ENCODE measurements at regions not wholly inside any gene's neighbourhood (a gene's known extent, or its start where the extent isn't known, plus 50 kb on each side); places are given as distances from the start of the nearest gene placed in this dataset.
"Not testable (repeated sequence)": the region's sequence is repeated elsewhere in the genome, so short reads cannot be mapped to it uniquely, and the experiment has no call there.

DNA sequence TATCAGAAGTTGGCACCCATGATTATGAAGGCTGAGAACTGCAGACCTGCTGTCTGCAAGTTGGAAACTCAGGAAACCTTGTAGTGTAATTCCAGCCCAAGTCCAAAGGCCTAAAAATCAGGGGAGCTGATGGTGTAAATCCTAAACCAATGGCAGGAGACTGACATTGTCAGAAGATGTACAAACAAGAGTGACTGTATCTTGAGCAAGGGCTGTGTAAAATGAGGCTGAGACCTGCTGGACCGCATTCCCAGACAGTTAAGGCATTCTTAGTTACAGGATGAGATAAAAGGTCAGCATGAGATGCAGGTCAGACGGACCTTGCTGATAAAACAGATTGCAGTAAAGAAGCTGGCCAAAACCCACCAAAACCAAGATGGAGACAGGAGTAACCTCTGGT lies 147.7 kb downstream of the COG6 start:
- DNase-seq: no peak

DNA sequence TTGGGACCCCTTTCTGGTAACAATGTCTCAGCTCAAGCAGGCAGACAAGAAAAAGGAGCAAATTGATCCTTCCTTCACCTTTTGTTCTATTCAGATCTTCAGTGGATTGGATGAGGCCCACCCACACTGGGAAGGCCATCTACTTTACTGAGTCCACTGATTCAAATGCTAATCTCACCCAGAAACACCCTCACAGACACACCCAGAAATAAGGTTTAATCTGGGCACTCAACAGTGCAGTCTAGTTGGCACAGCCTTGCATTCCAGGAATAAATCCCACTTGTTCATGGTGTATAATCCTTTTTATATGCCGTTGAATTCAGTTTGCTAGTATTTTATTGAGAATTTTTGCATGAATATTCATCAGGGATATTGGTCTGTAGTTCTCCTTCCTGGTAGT lies 148.4 kb downstream of the COG6 start:
- no peak for DNase-seq

DNA sequence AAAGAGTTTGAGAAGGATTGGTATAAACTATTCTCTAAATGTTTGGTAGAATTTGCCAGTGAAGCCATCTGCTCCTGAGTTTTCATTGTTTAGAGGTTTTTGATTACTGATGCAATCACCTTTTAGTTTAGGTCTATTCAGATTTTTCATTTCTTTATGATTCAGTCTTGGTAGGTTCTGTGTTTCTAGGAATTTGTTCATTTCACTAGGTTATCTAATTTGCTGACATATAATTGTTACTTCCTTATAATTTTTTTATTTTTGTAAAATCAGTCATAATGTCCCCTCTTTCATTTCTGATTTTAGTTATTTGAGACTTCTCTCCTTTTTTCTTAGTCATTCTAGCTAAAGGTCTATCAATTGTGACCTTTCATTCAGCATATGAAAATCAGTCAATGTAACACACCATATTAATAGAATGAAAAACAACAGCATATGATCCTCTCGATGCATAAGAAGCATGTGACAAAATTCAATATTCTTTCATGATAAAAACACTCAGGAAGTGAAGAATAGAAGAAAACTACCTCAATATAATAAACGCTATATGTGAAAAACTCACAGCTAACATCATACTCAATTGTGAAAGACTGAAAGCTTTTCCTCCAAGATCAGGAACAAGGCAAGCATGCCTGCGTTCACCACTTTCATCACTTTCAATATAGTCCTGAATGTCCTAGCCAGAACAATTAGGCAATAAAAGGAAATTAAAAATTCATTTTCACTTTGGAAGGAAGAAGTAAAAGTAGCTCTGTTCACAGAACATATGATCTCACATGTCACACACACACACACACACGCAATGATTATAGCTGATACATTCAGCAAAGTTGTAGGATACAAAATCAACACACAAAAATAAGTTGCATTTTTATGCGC lies 149.1 kb downstream of the COG6 start:
- no peak for DNase-seq

DNA sequence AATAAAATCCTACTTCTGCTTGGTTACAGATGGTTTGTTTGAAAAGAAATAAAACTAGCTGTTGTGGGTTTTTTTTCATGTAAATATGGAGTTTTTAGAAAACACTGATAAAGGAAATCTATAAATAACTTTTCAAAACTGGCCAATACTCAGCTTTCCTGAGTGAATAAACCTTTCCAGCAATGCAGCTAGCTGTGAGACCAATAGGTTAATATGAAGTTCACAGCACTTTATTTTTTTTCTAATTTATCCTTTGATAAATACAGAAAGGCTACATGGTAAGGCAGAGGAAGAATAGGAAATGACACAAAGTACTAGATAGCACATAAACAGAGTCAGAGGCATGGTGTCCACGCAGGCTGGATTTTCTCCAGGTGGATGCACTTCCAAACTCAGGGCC lies 154.0 kb downstream of the COG6 start:
- no peak for DNase-seq

DNA sequence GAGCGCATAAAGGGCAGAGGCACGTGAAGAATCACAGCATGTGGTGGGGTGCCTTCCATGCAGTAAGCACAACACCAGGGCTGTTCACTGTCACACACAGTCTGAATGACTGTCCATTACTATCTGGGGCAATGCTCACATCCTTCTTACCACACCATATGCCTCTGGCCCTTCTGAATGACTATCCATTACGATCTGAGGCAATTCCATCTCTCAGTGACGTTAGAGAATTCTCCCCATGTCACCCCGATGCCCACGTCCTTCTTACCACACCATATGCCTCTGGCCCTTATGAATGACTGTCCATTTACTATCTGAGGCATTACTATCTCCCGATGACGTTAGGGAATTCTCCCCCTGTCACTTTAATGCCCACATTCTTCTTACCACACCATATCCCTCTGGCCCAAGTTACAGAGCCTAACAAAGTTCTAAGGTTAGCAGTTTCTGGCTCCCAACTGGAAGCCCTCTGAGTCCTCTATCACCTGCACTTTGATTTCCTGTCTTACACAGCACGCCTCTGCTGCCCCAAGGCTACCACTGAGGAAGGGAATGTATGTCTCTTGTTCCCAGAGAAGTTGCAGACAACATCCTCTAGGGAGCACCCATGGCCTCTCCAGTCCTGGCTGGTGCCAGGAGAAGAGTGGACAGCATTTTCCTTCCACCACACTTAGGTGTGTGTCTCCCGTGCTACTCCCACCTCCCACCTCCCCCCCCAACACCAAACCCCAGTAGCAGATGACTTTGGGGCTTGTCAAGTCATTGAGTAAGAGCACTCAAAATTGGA lies 154.8 kb downstream of the COG6 start:
- DNase-seq: no peak

DNA sequence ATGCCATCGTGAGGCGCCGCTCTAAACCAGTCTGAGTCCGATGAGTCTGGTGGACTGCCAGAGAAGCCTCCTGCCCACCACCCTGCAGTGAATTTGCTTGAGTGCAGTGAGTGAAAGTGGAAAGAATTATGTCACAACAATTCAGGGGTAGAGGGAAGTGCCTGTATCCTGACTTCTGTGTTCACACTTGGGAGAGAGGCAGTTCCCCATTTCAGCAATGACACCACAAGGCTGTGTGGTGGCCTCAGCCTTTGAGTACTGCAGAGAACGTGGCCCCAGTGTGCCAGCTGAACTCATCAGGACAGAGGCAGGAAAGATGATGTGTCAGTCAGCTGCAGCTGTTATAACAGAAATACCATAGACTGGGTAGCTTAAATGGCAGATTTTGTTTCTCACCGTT lies 155.6 kb downstream of the COG6 start:
- no peak for DNase-seq

DNA sequence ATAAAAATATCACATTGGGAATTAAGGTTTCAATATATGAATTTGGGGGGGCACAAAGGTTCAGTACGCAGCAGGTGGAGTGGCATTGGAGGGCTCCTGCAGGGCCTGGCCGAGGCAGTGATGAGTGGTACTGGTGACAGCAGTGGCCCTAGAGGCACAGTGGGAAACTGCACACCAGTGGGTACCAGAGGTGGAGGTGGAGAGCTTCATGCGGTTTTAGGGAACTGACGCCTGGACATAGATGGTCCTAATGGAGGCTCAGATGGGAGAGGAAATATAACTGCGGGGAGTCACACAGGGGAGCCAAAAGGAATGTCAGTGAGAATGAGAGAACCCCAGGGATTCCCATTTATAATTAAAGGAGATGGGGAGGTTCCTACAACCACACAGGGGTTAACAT lies 156.2 kb downstream of the COG6 start:
- no peak for DNase-seq

DNA sequence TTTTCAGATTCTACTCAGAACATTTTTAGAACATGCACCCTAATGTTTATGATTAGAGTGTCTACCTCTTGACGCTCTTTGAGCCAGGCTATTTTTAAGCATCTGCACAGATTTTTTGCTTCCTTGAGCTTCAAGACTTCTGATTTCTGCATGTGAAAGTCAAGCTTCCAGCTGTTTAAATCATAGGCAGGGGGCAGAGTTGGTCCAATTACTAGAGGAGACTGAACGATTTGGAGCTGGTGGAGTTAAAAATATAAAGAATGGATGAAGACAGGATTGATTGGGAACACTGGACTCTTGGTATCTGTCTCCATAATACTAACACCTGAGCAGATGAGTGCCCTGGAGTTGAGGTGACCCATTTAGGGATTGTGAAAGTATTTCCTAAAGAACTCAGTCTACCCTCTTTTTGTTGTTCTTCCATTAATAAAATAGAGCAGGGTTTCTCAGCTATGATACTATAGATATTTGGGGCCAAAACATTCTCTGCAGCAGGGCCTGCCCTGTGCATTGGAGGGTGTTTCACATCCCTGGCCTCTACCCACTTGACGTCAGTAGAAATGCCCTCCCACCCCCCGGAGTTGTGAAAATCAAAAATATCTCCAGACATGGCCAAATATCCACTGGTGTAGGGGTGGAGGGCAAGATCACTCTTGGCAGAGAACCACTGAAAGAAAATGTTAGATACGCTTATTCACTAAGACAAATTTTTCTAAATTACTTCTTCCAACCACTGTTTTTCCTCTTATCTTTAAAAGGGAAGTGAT lies 160.1 kb downstream of the COG6 start:
- no peak for DNase-seq

DNA sequence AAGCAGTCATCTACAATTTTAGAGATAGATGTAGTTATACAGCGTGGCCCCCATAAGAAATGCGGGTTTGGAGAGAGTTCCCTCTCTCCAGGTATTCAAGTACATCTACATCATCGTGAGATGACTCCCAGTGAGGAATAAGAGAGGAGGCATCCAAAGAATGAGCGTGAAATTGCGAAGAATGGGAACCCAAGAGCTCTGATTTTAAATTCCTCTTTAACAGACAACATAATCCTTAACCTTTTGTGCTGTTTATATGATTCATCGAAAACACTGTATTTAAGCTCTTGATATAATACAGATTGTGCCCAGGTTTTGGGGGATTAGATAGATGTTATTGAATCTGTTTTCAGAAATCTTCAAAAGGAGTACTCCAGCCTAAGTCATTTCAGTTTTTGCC lies 161.5 kb downstream of the COG6 start:
- DNase-seq: no peak

DNA sequence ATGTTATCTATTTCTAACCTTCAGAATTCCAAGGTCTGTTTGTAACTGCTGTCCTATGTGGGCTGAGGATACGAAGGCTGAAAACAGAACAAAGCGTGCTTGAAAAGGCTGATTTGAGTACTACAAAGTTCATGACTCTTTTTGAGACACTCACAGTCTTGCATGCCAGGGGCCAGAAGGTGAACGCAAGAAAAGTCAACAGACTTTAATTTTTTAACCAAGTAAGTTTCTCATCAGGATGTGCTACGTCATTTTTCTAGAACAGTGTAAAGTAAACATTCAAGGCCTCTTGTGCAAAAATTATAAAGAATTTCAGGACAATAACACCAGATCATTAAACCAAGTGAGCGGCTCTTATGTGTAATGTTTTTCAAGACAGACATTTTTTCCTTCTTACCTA lies 163.5 kb downstream of the COG6 start:
- DNase-seq: no peak

DNA sequence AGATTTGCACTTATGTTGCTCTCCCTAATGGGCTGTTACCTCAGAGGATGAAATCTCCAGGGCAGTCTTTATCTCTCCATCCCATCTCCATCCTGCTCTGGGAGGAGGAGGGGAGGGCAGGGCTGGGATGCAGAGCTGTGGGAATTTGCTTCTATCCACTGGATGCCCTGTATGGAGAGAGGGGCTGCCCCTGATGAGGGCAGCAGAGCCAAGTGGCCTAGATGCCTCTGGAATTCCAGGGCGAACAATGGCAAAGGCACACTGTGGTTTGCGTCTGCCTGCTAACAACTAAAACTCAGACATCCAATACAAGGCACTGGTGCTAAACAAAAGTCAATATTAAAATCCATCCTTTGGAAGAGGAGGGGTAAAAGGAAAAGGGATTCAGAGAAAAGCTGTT lies 165.1 kb downstream of the COG6 start:
- DNase-seq: no peak

DNA sequence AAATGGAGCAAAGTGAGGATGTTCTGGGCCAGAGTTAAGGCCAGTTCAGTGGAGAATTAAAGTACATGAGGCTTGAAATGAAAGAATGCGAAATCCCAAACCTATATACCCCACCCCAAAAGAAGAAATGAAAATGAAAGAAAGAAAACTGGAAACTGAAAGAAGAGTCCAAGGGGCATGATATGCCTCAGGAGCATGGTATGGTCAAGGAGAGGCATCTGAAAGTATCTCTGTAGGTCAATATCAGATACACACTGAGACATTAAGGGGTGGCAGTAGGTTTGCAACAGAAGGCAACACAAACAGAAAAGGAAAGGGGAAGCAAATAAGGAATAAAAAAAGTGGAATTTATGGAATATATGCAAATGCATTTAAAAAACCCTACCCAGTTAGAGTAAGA lies 166.5 kb downstream of the COG6 start:
- DNase-seq: no peak

DNA sequence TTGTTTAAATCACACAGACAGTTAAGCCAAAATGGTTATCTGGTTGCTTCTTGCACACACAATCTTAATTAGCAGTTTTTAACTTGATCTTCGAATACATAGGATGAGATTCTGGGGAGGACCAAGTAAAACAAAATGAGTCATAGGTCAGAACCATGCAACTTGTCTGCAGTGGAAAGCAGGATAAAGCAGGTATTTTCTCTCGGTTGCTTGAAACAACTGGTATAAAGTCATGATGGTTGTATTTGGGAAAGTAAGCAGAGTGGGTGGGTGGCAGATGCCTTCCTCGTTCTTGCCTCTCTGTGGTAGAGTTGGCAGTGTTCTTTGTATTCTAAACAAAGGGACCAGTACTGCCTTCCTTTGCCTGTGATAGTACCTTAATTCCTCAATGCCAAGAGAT lies 167.0 kb downstream of the COG6 start:
- DNase-seq: no peak

DNA sequence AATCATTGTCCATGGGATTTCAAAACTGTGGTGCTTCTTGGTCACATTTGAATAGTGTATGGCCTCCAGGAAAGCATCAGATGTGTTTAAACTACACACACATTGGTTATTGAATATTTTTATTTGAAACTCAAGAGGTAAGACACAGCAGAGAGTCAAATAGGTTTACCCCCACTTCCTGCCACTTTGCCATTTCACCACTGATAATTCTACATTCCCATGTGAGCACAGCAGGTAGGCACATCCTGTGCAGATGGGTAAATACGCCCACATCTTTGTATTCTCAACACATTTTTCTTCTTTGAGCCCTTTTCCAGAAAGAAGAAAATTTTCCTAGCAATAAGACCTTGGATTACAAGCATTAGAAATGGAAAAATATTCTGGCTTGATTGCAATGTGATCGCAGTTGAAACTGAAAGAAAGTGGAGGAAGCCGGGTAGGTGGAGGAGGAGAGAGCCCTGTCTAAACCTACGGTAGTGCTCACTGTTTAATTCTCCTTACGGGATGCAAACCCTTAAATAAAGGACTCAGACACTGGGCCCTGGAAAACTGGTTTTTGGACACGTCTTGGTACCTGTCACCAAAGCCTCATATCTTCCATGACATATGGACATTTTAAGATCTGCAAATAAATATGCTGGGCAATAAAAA lies 167.7 kb downstream of the COG6 start:
- DNase-seq: no peak

DNA sequence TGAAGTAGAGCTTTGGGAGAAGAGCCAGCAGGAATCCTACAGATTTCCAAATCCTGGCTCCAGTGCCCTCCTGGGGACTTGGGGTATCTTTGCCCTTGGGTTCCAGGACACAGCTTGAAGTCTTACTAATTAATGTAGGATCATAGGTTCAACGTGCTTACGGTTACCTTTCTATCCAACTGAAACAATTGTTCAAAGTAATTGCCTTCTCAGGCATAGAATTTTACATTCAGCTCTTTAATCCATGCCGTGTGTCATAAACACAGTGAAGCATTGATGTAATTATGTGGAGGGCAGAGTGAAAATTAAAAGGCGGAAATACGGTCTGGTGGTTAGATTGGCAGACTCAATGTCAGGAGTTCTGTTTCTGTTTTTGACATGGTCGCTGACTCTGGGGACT lies 170.4 kb downstream of the COG6 start:
- DNase-seq: no peak

DNA sequence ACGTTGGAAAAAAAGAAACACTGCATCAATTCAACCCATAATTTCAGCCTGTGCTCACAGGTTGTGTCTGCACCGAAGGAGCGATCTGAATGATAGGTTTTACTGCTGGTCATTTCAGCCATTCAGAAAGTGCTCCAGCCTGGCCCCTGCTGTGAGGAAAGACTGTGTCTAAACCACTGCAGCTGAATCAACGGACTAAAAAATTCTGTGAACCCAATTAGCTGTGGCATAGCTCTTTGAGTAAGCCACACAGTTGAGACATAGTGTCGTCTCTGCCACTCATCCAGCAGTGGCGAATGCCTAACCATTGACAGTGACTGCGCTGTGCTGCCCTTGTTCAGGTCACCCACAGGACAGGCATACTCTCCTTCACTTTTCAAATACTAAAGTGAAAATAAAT lies 179.8 kb downstream of the COG6 start:
- DNase-seq: no peak

DNA sequence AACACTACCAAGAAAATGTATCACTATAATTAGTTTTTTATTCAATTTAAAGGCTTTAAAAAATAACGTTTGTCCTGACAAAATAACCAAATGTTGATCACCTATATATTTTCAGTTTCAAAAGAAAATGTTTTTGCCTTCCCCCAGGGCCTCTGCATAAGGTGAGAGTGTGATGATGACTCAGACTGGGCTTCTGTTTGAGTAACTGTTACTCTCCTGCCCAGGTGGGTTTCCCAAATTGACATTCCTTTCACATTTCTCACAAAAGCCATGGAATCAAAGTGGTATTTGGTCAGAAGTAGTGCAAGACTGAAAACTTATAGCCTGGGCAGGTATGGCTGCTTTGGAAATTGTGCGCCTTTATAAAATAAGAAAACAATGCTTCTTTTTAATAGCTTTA lies 180.6 kb downstream of the COG6 start:
- no peak for DNase-seq

DNA sequence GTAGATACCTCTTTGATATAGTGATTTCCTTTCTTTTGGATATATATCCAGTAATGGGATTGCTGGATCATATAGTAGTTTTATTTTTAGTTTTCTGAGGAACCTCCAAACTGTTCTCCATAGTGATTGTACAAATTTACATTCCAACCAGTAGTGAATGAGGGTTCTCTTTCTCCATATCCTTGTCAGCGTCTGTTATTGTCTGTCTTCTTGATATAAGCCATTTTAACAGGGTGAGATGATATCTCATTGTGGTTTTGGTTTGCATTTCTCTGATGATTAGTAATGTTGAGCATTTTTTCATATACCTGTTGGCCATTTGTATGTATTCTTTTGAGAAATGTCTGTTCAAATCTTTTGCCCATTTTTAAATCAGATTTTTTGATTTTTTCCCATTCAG lies 182.4 kb downstream of the COG6 start:
- DNase-seq: not testable (repeated sequence)

DNA sequence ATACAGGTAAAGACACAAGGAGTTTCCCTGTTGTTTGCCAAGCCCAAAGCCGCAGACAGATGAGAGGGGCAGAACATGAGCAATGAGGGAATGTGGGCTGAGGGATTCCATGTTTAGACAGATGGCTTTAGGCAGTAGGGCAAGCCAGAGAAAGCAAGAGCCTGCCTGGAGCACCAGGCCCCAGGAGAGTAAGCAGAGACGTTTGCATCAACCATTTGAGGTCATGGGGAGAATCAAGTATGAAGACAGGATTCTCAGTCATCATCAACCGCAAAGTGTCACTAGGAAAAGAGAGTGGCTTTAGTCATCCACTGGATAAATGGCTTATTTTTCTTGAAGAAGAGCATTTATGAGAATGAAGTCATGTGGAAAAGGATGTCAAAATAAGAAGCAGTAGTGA lies 184.7 kb downstream of the COG6 start:
- no peak for DNase-seq

DNA sequence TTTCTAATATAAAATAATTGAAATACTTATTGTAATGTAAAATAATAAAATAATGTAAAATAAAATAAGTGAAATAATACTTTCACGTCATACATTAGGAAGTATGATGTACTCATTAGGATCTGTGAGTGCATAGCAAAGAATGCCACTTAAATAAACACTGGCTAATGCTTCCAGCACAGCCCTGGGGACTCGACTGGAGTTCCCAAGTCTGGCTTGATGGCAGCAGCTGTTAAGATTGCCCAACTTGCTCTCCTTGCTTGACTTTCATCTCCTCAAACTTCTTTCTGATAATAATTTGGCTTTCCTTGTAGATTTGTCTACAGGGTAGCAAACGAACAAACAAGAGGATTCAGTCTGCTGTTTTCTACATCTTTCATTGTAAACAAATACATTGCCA lies 191.9 kb downstream of the COG6 start:
- no peak for DNase-seq

DNA sequence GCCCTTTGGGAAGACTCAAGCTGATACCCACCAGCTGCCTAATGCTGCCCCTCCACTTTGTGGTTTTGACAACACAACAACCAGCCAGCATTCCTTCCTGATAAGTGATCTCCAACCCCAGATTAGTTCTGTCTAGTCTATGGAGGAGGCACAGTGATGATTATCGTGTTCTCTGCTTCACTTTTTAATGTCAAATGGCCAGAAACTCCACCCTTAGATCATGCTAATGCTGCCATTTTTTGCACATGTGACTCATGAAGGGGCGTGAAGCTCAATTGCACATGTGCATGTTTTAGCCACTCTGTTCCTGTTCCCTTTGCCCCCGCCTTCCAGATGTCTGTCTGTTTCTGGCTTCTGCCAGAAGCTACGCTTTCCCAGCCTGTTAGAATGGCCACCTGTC lies 199.8 kb downstream of the COG6 start:
- no peak for DNase-seq

DNA sequence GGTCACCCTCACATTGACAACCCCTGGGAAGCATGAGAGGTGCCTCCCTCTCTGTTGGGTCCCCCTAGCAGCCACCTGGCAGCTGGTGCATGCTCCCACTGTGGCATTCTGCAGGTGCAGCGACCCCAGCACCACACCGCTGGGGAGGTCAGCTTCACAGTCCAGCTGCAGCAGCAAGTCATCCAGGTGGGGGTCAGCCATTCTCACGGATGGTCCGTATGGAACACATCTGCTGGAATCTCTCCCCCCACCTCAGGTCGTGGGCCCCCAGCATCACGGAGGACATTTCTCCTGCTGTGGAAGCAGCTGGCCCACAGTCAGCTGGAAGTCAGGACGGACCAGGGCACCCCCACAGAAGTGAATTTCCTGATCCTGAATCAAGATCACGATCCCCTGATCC lies 201.3 kb downstream of the COG6 start:
- DNase-seq: no peak

DNA sequence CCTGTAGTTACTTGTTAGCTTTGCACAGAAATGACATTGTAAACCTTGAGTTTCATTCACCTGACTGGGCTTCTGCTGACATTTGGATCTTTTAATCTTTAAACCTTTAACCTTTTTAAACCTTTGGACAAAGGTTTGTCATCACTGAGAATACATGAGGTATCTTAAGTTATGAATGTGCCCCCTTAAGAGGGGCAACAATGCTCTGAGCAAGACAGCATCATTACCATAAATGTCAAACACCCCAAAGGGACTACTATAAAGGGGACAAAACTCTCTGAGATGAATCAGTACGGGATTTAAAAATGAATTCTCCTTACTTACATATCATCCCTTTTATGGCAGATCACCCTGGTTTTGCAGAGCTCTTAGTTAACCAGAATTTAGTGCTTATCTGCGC lies 203.3 kb downstream of the COG6 start:
- no peak for DNase-seq
